ENCODE measurements at regions not wholly inside any gene's neighbourhood (a gene's known extent, or its start where the extent isn't known, plus 50 kb on each side); places are given as distances from the start of the nearest gene placed in this dataset.

GRCh38 chr5:25181249-25181648 is 536.5 kb upstream of the CDH10 start:
- TF ChIP-seq CTCF (IDR thresholded peaks at IDR 0.05; ENCODE audit: low read depth, low read length, poor library complexity, severe bottlenecking) (no peak), EZH2phosphoT487 (IDR thresholded peaks at IDR 0.05; ENCODE audit: borderline replicate concordance, low read length) (no peak)

Data from DOHH2 (cell line).